H1 (cell line): ENCODE measurements at regions not wholly inside any gene's neighbourhood (a gene's known extent, or its start where the extent isn't known, plus 50 kb on each side); places are given as distances from the start of the nearest gene placed in this dataset.

Experiments
- CTCF ChIA-PET: fragments of 300-600 bp; sonication (Branson Sonifier 250); formaldehyde crosslinking; loops from one replicate; lab custom pipeline; 2021; ENCODE audit not compliant: partially characterized antibody; lab: Charles Lee
- POLR2A ChIA-PET: fragments of 300-600 bp; sonication (Branson Sonifier 250); formaldehyde crosslinking; loops from one replicate; lab custom pipeline; 2021; ENCODE audit warnings: inconsistent platforms; ENCODE audit not compliant: partially characterized antibody; lab: Charles Lee
- DNase-seq, 2 experiments: peaks; one replicate each; pipeline versions ENCODE4 v3.0.0 to v3.0.0-alpha.2; 2010 to 2022; ENCODE audit warnings: low spot score in 2 of 2, low read depth in 1 of 2, mixed read lengths in 1 of 2
- FAIRE-seq: peaks from 2 replicates; lab custom pipeline; 2011; peaks lifted over from hg19 to GRCh38; lab: Jason Lieb, UNC
- H2AFZ ChIP-seq: 2 replicates; pipeline ENCODE4 v1.8.1; 2012; ENCODE audit warnings: low read length, inconsistent platforms
- H2AK5ac ChIP-seq: 2 replicates; pipeline ENCODE4 v1.6.1; 2013; ENCODE audit warnings: low read depth, low read length
- H2BK120ac ChIP-seq: replicated peaks from 2 replicates; pipeline ENCODE3; 2013; ENCODE audit warnings: low read depth, low read length, inconsistent platforms
- H2BK12ac ChIP-seq: 2 replicates; pipeline ENCODE4 v1.6.1; 2013; ENCODE audit warnings: low read depth, low read length
- H2BK15ac ChIP-seq: 2 replicates; pipeline ENCODE4 v1.6.1; 2013; ENCODE audit warnings: low read length
- H2BK20ac ChIP-seq: 2 replicates; pipeline ENCODE4 v1.6.1; 2013; ENCODE audit warnings: low read length
- H2BK5ac ChIP-seq: 2 replicates; pipeline ENCODE4 v1.6.1; 2013; ENCODE audit warnings: low read depth, low read length
- H3K14ac ChIP-seq: 2 replicates; pipeline ENCODE4 v1.6.1; 2013; ENCODE audit warnings: inconsistent platforms; ENCODE audit not compliant: insufficient read length
- H3K18ac ChIP-seq: 2 replicates; pipeline ENCODE4 v1.6.1; 2013; ENCODE audit warnings: low read length; ENCODE audit errors: extremely low read depth
- H3K23ac ChIP-seq: 2 replicates; pipeline ENCODE4 v1.6.1; 2013; ENCODE audit warnings: inconsistent platforms; ENCODE audit not compliant: insufficient read length
- H3K23me2 ChIP-seq: 2 replicates; pipeline ENCODE4 v1.6.1; 2013; ENCODE audit warnings: low read depth, low read length
- H3K27ac ChIP-seq: 2 replicates; pipeline ENCODE4 v1.6.1; 2011; ENCODE audit warnings: low read depth, low read length, inconsistent platforms
- H3K27me3 ChIP-seq, 4 experiments: replicated peaks in 1 of 4; 1 replicate in 1 of 4; 2 replicates in 3 of 4; pipeline versions ENCODE4 v1.6.1 to v1.8.1; 2011 to 2013; ENCODE audit warnings: low read length in 3 of 4, mild to moderate bottlenecking in 3 of 4, inconsistent platforms in 2 of 4, mixed read lengths in 2 of 4, moderate library complexity in 1 of 4; ENCODE audit not compliant: control insufficient read depth in 3 of 4, insufficient read depth in 3 of 4; ENCODE audit errors: extremely low read depth in 1 of 4
- H3K36me3 ChIP-seq, 4 experiments: 2 replicates each; pipeline versions ENCODE4 v1.6.1 to v1.8.1; 2011 to 2013; ENCODE audit warnings: mild to moderate bottlenecking in 4 of 4, low read length in 3 of 4, moderate library complexity in 2 of 4, control low read depth in 1 of 4, inconsistent platforms in 1 of 4; ENCODE audit not compliant: insufficient read depth in 4 of 4, control insufficient read depth in 2 of 4
- H3K4ac ChIP-seq: replicated peaks from 2 replicates; pipeline ENCODE3; 2013; ENCODE audit warnings: low read length, low read depth, mixed read lengths, inconsistent platforms; ENCODE audit not compliant: insufficient read length
- H3K4me1 ChIP-seq, 4 experiments: replicated peaks in 1 of 4; 1 replicate in 1 of 4; 2 replicates in 3 of 4; pipeline versions ENCODE4 v1.6.1 to v1.8.1; 2011 to 2013; ENCODE audit warnings: low read length in 3 of 4, inconsistent platforms in 2 of 4, mixed read lengths in 1 of 4; ENCODE audit not compliant: insufficient read depth in 4 of 4, control insufficient read depth in 3 of 4
- H3K4me2 ChIP-seq, 2 experiments: 2 replicates each; pipeline versions ENCODE4 v1.6.1 to v1.8.1; 2011 to 2013; ENCODE audit warnings: low read depth in 2 of 2, low read length in 2 of 2, control low read depth in 1 of 2, inconsistent platforms in 1 of 2, mild to moderate bottlenecking in 1 of 2; ENCODE audit not compliant: insufficient read depth in 1 of 2
- H3K4me3 ChIP-seq, 4 experiments: fragments of 200-600, 300-600 bp in 1 of 4; sonication (generic), shearing (Covaris generic), sonication (Bioruptor Twin) in 1 of 4; 2 replicates each; pipeline versions ENCODE4 v1.5.1 to v1.8.1; 2011 to 2016; ENCODE audit warnings: low read length in 4 of 4, low read depth in 3 of 4, control low read depth in 2 of 4, inconsistent platforms in 2 of 4, mild to moderate bottlenecking in 2 of 4, mixed read lengths in 1 of 4, moderate library complexity in 1 of 4; ENCODE audit not compliant: insufficient read depth in 2 of 4; ENCODE audit errors: extremely low read depth in 1 of 4
- H3K56ac ChIP-seq: replicated peaks from 2 replicates; pipeline ENCODE3; 2013; ENCODE audit warnings: low read depth, mild to moderate bottlenecking, mixed read lengths, low read length, inconsistent platforms; ENCODE audit not compliant: insufficient read length
- H3K79me1 ChIP-seq: 2 replicates; pipeline ENCODE4 v1.6.1; 2013; ENCODE audit warnings: low read depth, low read length, control low read depth
- H3K79me2 ChIP-seq, 2 experiments: 2 replicates each; pipeline versions ENCODE4 v1.6.1 to v1.8.1; 2012 to 2013; ENCODE audit warnings: low read length in 2 of 2, mild to moderate bottlenecking in 2 of 2, inconsistent platforms in 1 of 2; ENCODE audit not compliant: insufficient read depth in 2 of 2, control insufficient read depth in 1 of 2
- H3K9ac ChIP-seq, 4 experiments: replicated peaks in 1 of 4; 1 replicate in 1 of 4; 2 replicates in 3 of 4; pipeline versions ENCODE4 v1.6.1 to v1.8.1; 2011 to 2013; ENCODE audit warnings: low read depth in 3 of 4, low read length in 3 of 4, control low read depth in 2 of 4, mild to moderate bottlenecking in 2 of 4, moderate library complexity in 2 of 4, inconsistent platforms in 1 of 4; ENCODE audit errors: extremely low read depth in 1 of 4
- H3K9me3 ChIP-seq, 2 experiments: 2 replicates each; pipeline versions ENCODE4 v1.6.1 to v1.8.1; 2012 to 2013; ENCODE audit warnings: mild to moderate bottlenecking in 2 of 2, moderate library complexity in 2 of 2, control low read depth in 1 of 2, inconsistent platforms in 1 of 2, low read depth in 1 of 2, low read length in 1 of 2, mixed read lengths in 1 of 2; ENCODE audit not compliant: insufficient read depth in 2 of 2
- H4K20me1 ChIP-seq, 2 experiments: replicated peaks in 1 of 2; 2 replicates each; pipeline versions ENCODE3 to v1.8.1; 2011 to 2013; ENCODE audit warnings: inconsistent platforms in 2 of 2, low read length in 2 of 2, mild to moderate bottlenecking in 1 of 2; ENCODE audit not compliant: insufficient read depth in 2 of 2, control insufficient read depth in 1 of 2
- H4K5ac ChIP-seq: 2 replicates; pipeline ENCODE4 v1.6.1; 2013; ENCODE audit warnings: low read length, low read depth, mixed read lengths, inconsistent platforms; ENCODE audit not compliant: insufficient read length
- H4K8ac ChIP-seq: 2 replicates; pipeline ENCODE4 v1.8.0; 2013; ENCODE audit warnings: mild to moderate bottlenecking, moderate library complexity, low read length, inconsistent platforms; ENCODE audit not compliant: insufficient read depth; ENCODE audit errors: extremely low read depth
- H4K91ac ChIP-seq: replicated peaks from 2 replicates; pipeline ENCODE3; 2013; ENCODE audit warnings: low read length, mixed read lengths, inconsistent platforms; ENCODE audit not compliant: insufficient read length
- BCL11A ChIP-seq, 2 experiments: IDR thresholded peaks; one replicate each; pipeline ENCODE4 v1.6.1; 2011; ENCODE audit warnings: low read depth in 2 of 2, low read length in 2 of 2, mild to moderate bottlenecking in 2 of 2
- CBX5 ChIP-seq: fragments of 300-800, 300-1000 bp; sonication (generic); IDR thresholded peaks from 2 replicates; pipeline ENCODE4 v1.7.1; 2016; ENCODE audit warnings: antibody characterized with exemption, low read length, low read depth
- CTBP2 ChIP-seq: IDR thresholded peaks from 2 replicates; pipeline ENCODE4 v1.7.0; 2011; ENCODE audit warnings: borderline replicate concordance, mild to moderate bottlenecking, moderate library complexity, mixed read lengths, low read length; ENCODE audit not compliant: insufficient read depth, insufficient read length
- HDAC6 ChIP-seq: IDR thresholded peaks from one replicate; pipeline ENCODE4 v1.7.1; 2012; ENCODE audit warnings: low read depth, mild to moderate bottlenecking, inconsistent platforms, low read length, moderate library complexity
- KDM1A ChIP-seq: fragments of 200-600, 300-600 bp; sonication (generic); IDR thresholded peaks from 2 replicates; pipeline ENCODE4 v1.7.1; 2016; ENCODE audit warnings: mild to moderate bottlenecking, low read length, borderline replicate concordance
- KDM4A ChIP-seq: IDR thresholded peaks from one replicate; pipeline ENCODE4 v1.7.1; 2012; ENCODE audit warnings: low read depth, mild to moderate bottlenecking, moderate library complexity, low read length, inconsistent platforms; ENCODE audit not compliant: severe bottlenecking
- KDM5A ChIP-seq: fragments of 200-600 bp; IDR thresholded peaks from 2 replicates; pipeline ENCODE4 v1.7.1; 2012; ENCODE audit warnings: mild to moderate bottlenecking, low read length, inconsistent platforms, mixed read lengths
- MAX ChIP-seq: IDR thresholded peaks from 2 replicates; pipeline ENCODE4 v1.6.1; 2012; ENCODE audit warnings: inconsistent platforms
- PHF8 ChIP-seq: fragments of 200-600 bp; sonication (generic); conservative IDR thresholded peaks from 2 replicates; pipeline ENCODE4 v1.7.1; 2012; ENCODE audit warnings: low read depth, mild to moderate bottlenecking, inconsistent platforms, low read length, moderate library complexity
- RAD21 ChIP-seq, 2 experiments: IDR thresholded peaks in 1 of 2; conservative IDR thresholded peaks in 1 of 2; 2 replicates each; pipeline ENCODE4 v1.6.1; 2011; ENCODE audit warnings: low read depth in 2 of 2, low read length in 2 of 2, improper control_type of control experiment in 1 of 2, inconsistent platforms in 1 of 2, mild to moderate bottlenecking in 1 of 2, moderate library complexity in 1 of 2
- RBBP5 ChIP-seq: IDR thresholded peaks from 2 replicates; pipeline ENCODE4 v1.7.1; 2012; ENCODE audit warnings: low read depth, mild to moderate bottlenecking, inconsistent platforms, low read length, moderate library complexity, borderline replicate concordance
- SIRT6 ChIP-seq: IDR thresholded peaks from one replicate; pipeline ENCODE4 v1.7.1; 2012; ENCODE audit warnings: low read length, inconsistent platforms
- SIX5 ChIP-seq: IDR thresholded peaks from 2 replicates; pipeline ENCODE4 v1.6.1; 2011; ENCODE audit warnings: mild to moderate bottlenecking, low read depth, low read length
- SP4 ChIP-seq: IDR thresholded peaks from 2 replicates; pipeline ENCODE4 v1.6.1; 2012; ENCODE audit warnings: low read length, inconsistent platforms
- SRF ChIP-seq: IDR thresholded peaks from 2 replicates; pipeline ENCODE4 v1.6.1; 2011; ENCODE audit warnings: mild to moderate bottlenecking, low read depth, low read length, moderate library complexity
- WGBS, 2 experiments: shearing (Covaris generic) in 1 of 2; methylation state at CpG; one replicate each; pipeline versions ENCODE4 v1.1.6 to v1.1.7; 2013 to 2015; ENCODE audit warnings: low lambda C conversion rate in 2 of 2, mixed read lengths in 2 of 2, inconsistent platforms in 1 of 2, low coverage in 1 of 2, missing lambda C conversion rate in 1 of 2; ENCODE audit not compliant: insufficient replicate concordance in 2 of 2, insufficient coverage in 1 of 2, insufficient read length in 1 of 2; ENCODE audit errors: extremely low coverage in 1 of 2, missing lambda C conversion rate in 1 of 2; 5-methylcytosine and 5-hydroxymethylcytosine counted together

- no peak overlapping the region for H3K18ac ChIP-seq
- no peak overlapping the region for H4K5ac ChIP-seq
- no peak overlapping the region for H2BK12ac ChIP-seq
- H3K9ac ChIP-seq = no peak overlapping the region
- no peak overlapping the region for H3K4ac ChIP-seq
- H3K36me3 ChIP-seq = no peaks in the 10 kb centered on the region
- H3K23me2 ChIP-seq = no peaks in the 10 kb centered on the region
- H2AK5ac ChIP-seq = no peak overlapping the region
- H3K23ac ChIP-seq = no peak overlapping the region
- no peak overlapping the region for H2AFZ ChIP-seq
- WGBS, 2 experiments = 89% methylated on average over 7 of the region's 7 CpGs; no CpG with 5 or more reads in 1 of the 2 experiments
- H3K27ac ChIP-seq = no peak overlapping the region
- POLR2A ChIA-PET = no interaction called here
- FAIRE-seq = no peak
- no peaks in the 10 kb centered on the region for H3K79me2 ChIP-seq
- H4K8ac ChIP-seq = no peak overlapping the region
- H4K20me1 ChIP-seq = no peaks in the 10 kb centered on the region
- H3K9me3 ChIP-seq = no peaks in the 10 kb centered on the region
- H3K14ac ChIP-seq = no peak overlapping the region
- DNase-seq = no peak
- no peak overlapping the region for H3K4me3 ChIP-seq
- H2BK120ac ChIP-seq = no peak overlapping the region
- no peak overlapping the region for H3K56ac ChIP-seq
- H2BK15ac ChIP-seq = no peak overlapping the region
- no peak overlapping the region for H2BK20ac ChIP-seq
- no peaks in the 10 kb centered on the region; a peak in 2 of 7 replicates for H3K27me3 ChIP-seq
- no peaks in the 10 kb centered on the region for H3K79me1 ChIP-seq
- CTCF ChIA-PET = interaction anchor here (0.5 to 0.8 kb wide), 3 partner anchors 9 to 48 kb away, joined by 3 read pairs; no protein-coding TSS in a partner anchor
- H4K91ac ChIP-seq = no peak overlapping the region
- H3K4me1 ChIP-seq = no peaks in the 10 kb centered on the region
- H2BK5ac ChIP-seq = no peak overlapping the region
- H3K4me2 ChIP-seq = no peak overlapping the region
- TF ChIP-seq RBBP5 = no peak
- no peak for TF ChIP-seq KDM1A
- no peak for TF ChIP-seq SP4
- no peak for TF ChIP-seq RAD21 (IDR thresholded peaks at IDR 0.05 in 1 of 2, conservative IDR thresholded peaks at IDR 0.05 in 1 of 2; ENCODE audit: low read depth in 2 of 2, low read length in 2 of 2)
- no peak for TF ChIP-seq MAX
- no peak for TF ChIP-seq CBX5
- no peak for TF ChIP-seq KDM4A
- TF ChIP-seq KDM5A = no peak
- TF ChIP-seq CTBP2 = no peak
- no peak for TF ChIP-seq HDAC6
- no peak for TF ChIP-seq SRF
- TF ChIP-seq BCL11A (IDR thresholded peaks at IDR 0.05; ENCODE audit: low read depth in 2 of 2, low read length in 2 of 2) = no peak
- TF ChIP-seq PHF8 = no peak
- no peak for TF ChIP-seq SIX5
- no peak for TF ChIP-seq SIRT6
Measured at GRCh38 chr6:165962366-165962765, 205.3 kb downstream of the TBXT start.
